MM.1S (cell line): ENCODE measurements at regions not wholly inside any gene's neighbourhood (a gene's known extent, or its start where the extent isn't known, plus 50 kb on each side); places are given as distances from the start of the nearest gene placed in this dataset.

Source experiments
- DNase-seq: peaks from one replicate; pipeline ENCODE4 v3.0.0-alpha.2; 2015
- H2AFZ ChIP-seq: fragments of 300-600 bp; sonication (generic); 2 replicates; pipeline ENCODE4 v1.6.0; 2016; ENCODE audit warnings: antibody characterized with exemption, low read length
- H3F3A ChIP-seq: fragments of 300-600 bp; sonication (generic); 2 replicates; pipeline ENCODE4 v1.6.1; 2016; ENCODE audit warnings: mild to moderate bottlenecking, antibody characterized with exemption, low read length, moderate library complexity, mixed read lengths; ENCODE audit not compliant: insufficient read depth
- H3K27ac ChIP-seq: fragments of 300-600 bp; sonication (generic); 2 replicates; pipeline ENCODE4 v1.5.1; 2016; ENCODE audit warnings: mild to moderate bottlenecking, low read length
- H3K27me3 ChIP-seq: fragments of 300-600 bp; sonication (generic); replicated peaks from 2 replicates; pipeline ENCODE4 v1.6.0; 2016; ENCODE audit warnings: low read length; ENCODE audit not compliant: insufficient read depth
- H3K36me3 ChIP-seq: fragments of 300-600 bp; sonication (generic); replicated peaks from 2 replicates; pipeline ENCODE4 v1.6.1; 2016; ENCODE audit warnings: mild to moderate bottlenecking, low read length, mixed read lengths; ENCODE audit not compliant: insufficient read depth
- H3K4me1 ChIP-seq: fragments of 300-600 bp; sonication (generic); 2 replicates; pipeline ENCODE4 v1.6.1; 2016; ENCODE audit warnings: low read length, mixed read lengths
- H3K4me2 ChIP-seq: fragments of 300-600 bp; sonication (generic); 2 replicates; pipeline ENCODE4 v1.6.0; 2016; ENCODE audit warnings: low read depth, low read length
- H3K4me3 ChIP-seq: fragments of 300-600 bp; sonication (generic); 2 replicates; pipeline ENCODE4 v1.5.1; 2016; ENCODE audit warnings: low read length, mixed read lengths
- H3K79me2 ChIP-seq: fragments of 300-600 bp; sonication (generic); 2 replicates; pipeline ENCODE4 v1.6.1; 2016; ENCODE audit warnings: mixed run types, low read length, mixed read lengths
- H3K9ac ChIP-seq: fragments of 300-600 bp; sonication (generic); 2 replicates; pipeline ENCODE4 v1.6.1; 2016; ENCODE audit warnings: low read length, mixed read lengths
- H3K9me2 ChIP-seq: fragments of 300-600 bp; sonication (generic); replicated peaks from 2 replicates; pipeline ENCODE4 v1.6.1; 2016; ENCODE audit warnings: mild to moderate bottlenecking, low read length, mixed read lengths; ENCODE audit not compliant: insufficient read depth
- H3K9me3 ChIP-seq: fragments of 300-600 bp; sonication (generic); replicated peaks from 2 replicates; pipeline ENCODE4 v1.6.1; 2016; ENCODE audit warnings: mild to moderate bottlenecking, low read length, mixed read lengths; ENCODE audit not compliant: insufficient read depth
- H4K20me1 ChIP-seq: fragments of 300-600 bp; sonication (generic); 2 replicates; pipeline ENCODE4 v1.6.1; 2016; ENCODE audit warnings: mild to moderate bottlenecking, low read length, moderate library complexity, mixed read lengths; ENCODE audit not compliant: insufficient read depth
- CTCF ChIP-seq: fragments of 300-600 bp; sonication (generic); IDR thresholded peaks from 2 replicates; pipeline ENCODE4 v1.5.1; 2016; ENCODE audit warnings: antibody characterized with exemption, low read length, mixed read lengths
- EZH2 ChIP-seq: fragments of 300-600 bp; sonication (generic); optimal IDR thresholded peaks from 2 replicates; pipeline ENCODE3; 2017; ENCODE audit warnings: low read depth, mild to moderate bottlenecking, antibody characterized with exemption, low read length, mixed read lengths
- EZH2phosphoT487 ChIP-seq: fragments of 300-600 bp; sonication (generic); IDR thresholded peaks from 2 replicates; pipeline ENCODE4 v1.6.1; 2018; ENCODE audit warnings: antibody characterized with exemption, low read length

GRCh38 chr4:28916585-28916984 lies 1803.6 kb upstream of the PCDH7 start:
- Histone ChIP-seq H3K9me3 (no peaks in the 10 kb centered on the region), H3K36me3 (no peaks in the 10 kb centered on the region), H3K27me3 (no peaks in the 10 kb centered on the region), H3K4me3 (no peak overlapping the region), H3K79me2 (no peaks in the 10 kb centered on the region), H3K4me2 (no peak overlapping the region), H3K9me2 (no peaks in the 10 kb centered on the region), H3K9ac (no peak overlapping the region), H3K4me1 (no peaks in the 10 kb centered on the region), H3K27ac (no peak overlapping the region), H2AFZ (no peak overlapping the region), H4K20me1 (no peaks in the 10 kb centered on the region), H3F3A (no peaks in the 10 kb centered on the region)
- TF ChIP-seq EZH2phosphoT487, result no peak
- TF ChIP-seq EZH2, result no peak
- no peak for TF ChIP-seq CTCF
- DNase-seq, result no peak

DNA sequence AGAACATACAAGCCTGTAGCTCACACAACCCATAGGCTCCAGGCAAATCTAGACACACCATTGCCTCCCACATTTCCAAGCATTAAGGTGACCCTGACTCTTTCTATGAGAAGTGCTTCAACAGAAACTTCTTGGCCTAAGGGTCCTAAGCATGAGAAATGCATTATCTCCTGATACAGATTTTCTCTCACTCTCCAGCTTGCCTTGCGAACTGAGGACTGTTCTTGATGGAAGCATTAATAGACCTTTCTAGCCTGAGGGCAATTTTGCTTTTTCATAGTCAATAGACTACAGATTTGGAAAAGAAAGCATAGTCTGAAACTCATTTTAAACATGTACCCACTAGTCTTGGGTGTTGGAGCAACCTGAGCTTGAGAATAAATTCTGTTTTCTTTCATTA lies 1801.3 kb upstream of the PCDH7 start:
- Histone ChIP-seq H3K27ac (no peak overlapping the region), H3F3A (no peaks in the 10 kb centered on the region), H3K4me1 (no peaks in the 10 kb centered on the region), H3K4me2 (no peak overlapping the region), H3K9me2 (no peaks in the 10 kb centered on the region), H3K9ac (no peak overlapping the region), H3K4me3 (no peak overlapping the region), H3K79me2 (no peaks in the 10 kb centered on the region), H4K20me1 (no peaks in the 10 kb centered on the region), H3K27me3 (no peaks in the 10 kb centered on the region), H3K36me3 (no peaks in the 10 kb centered on the region), H3K9me3 (no peaks in the 10 kb centered on the region), H2AFZ (no peak overlapping the region)
- DNase-seq, result no peak
- TF ChIP-seq EZH2 (no peak), CTCF (no peak), EZH2phosphoT487 (no peak)

DNA sequence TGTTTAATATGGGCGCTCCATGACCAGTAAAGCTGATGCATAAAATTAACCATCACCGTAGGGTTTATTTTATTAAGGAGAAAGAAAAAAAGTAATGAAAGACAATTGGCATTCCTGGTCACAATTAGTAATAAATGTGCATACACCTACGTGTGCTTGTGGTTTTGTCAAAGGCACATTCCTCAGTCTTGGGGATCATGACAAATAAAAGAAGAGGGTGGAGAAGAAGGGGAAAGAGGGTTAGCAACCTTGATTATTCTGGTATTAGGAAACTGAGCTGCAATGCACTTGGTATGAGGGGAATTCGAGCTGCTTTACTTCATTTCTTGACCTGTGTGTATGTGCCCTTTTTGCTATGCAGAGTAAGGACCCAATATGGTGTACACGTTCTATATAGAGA lies 1798.3 kb upstream of the PCDH7 start:
- TF ChIP-seq EZH2 (no peak), EZH2phosphoT487 (no peak), CTCF (no peak)
- H3K79me2 ChIP-seq, result no peaks in the 10 kb centered on the region
- H2AFZ ChIP-seq, result no peak overlapping the region
- H4K20me1 ChIP-seq, result no peaks in the 10 kb centered on the region
- no peaks in the 10 kb centered on the region for H3K27me3 ChIP-seq
- H3K4me3 ChIP-seq, result no peak overlapping the region
- no peak for DNase-seq
- no peaks in the 10 kb centered on the region for H3F3A ChIP-seq
- H3K36me3 ChIP-seq, result no peaks in the 10 kb centered on the region
- no peaks in the 10 kb centered on the region for H3K9me3 ChIP-seq
- H3K9me2 ChIP-seq, result no peaks in the 10 kb centered on the region
- no peak overlapping the region for H3K9ac ChIP-seq
- H3K4me2 ChIP-seq, result no peak overlapping the region
- H3K4me1 ChIP-seq, result no peaks in the 10 kb centered on the region
- H3K27ac ChIP-seq, result no peak overlapping the region

DNA sequence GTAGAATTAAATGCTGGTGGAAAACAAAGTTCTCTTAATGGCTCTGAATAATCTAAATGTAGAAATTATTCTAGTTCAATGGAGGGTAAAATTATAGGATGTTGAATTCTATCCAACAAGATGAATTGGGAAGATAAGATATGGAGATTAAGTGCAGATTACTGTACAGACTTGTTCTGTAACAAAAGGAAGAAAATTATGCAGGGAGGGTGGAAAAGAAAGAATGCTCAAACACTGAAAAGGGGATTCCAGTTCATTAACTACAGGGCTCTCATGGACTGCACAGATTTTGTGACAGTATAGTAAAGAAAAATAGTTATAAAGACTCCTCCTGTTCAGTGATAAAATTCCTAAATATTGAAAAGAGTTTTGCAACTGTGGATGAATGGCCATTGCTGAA lies 1794.0 kb upstream of the PCDH7 start:
- H3K36me3 ChIP-seq, result no peaks in the 10 kb centered on the region
- DNase-seq, result no peak
- H3K4me1 ChIP-seq, result no peaks in the 10 kb centered on the region
- H3K79me2 ChIP-seq, result no peaks in the 10 kb centered on the region
- TF ChIP-seq EZH2 (no peak), CTCF (no peak), EZH2phosphoT487 (no peak)
- no peaks in the 10 kb centered on the region for H4K20me1 ChIP-seq
- no peaks in the 10 kb centered on the region for H3K9me2 ChIP-seq
- H2AFZ ChIP-seq, result no peak overlapping the region
- no peak overlapping the region for H3K27ac ChIP-seq
- H3K27me3 ChIP-seq, result no peaks in the 10 kb centered on the region
- no peaks in the 10 kb centered on the region for H3K9me3 ChIP-seq
- H3K4me2 ChIP-seq, result no peak overlapping the region
- H3K9ac ChIP-seq, result no peak overlapping the region
- no peaks in the 10 kb centered on the region for H3F3A ChIP-seq
- no peak overlapping the region for H3K4me3 ChIP-seq
